DND-41 (cell line): ENCODE measurements at regions not wholly inside any gene's neighbourhood (a gene's known extent, or its start where the extent isn't known, plus 50 kb on each side); places are given as distances from the start of the nearest gene placed in this dataset.

Experiments used
- ATAC-seq: fragments of 200-7000 bp; cut with Tn5 transposase; 3 replicates; pipeline ENCODE4 v1.9.1; 2021; ENCODE audit warnings: low read depth; ENCODE audit not compliant: insufficient read depth
- DNase-seq: peaks from one replicate; pipeline ENCODE4 v3.0.0-alpha.2; 2020
- H2AFZ ChIP-seq: 2 replicates; pipeline ENCODE4 v1.6.0; 2012; ENCODE audit warnings: low read depth, low read length
- H3K27ac ChIP-seq: 2 replicates; pipeline ENCODE4 v1.5.1; 2012; ENCODE audit warnings: low read length, inconsistent platforms
- H3K27me3 ChIP-seq: fragments of 200-600 bp; sonication (generic); 2 replicates; pipeline ENCODE4 v1.6.0; 2012; ENCODE audit warnings: low read length, mild to moderate bottlenecking, inconsistent platforms; ENCODE audit not compliant: insufficient read depth, poor library complexity
- H3K36me3 ChIP-seq: 2 replicates; pipeline ENCODE4 v1.5.1; 2012; ENCODE audit warnings: low read length, inconsistent platforms; ENCODE audit not compliant: insufficient read depth
- H3K4me1 ChIP-seq: 2 replicates; pipeline ENCODE4 v1.5.1; 2012; ENCODE audit warnings: mild to moderate bottlenecking, low read length; ENCODE audit not compliant: insufficient read depth
- H3K4me2 ChIP-seq: 2 replicates; pipeline ENCODE4 v1.6.0; 2012; ENCODE audit warnings: mild to moderate bottlenecking, moderate library complexity, low read length, inconsistent platforms; ENCODE audit not compliant: insufficient read depth
- H3K4me3 ChIP-seq, 2 experiments: fragments of 200-600 bp in 1 of 2; shearing (Covaris generic) in 1 of 2; 2 replicates each; pipeline ENCODE4 v1.5.1; 2012 to 2016; ENCODE audit warnings: inconsistent platforms in 2 of 2, low read length in 2 of 2, mild to moderate bottlenecking in 2 of 2, low read depth in 1 of 2, moderate library complexity in 1 of 2
- H3K79me2 ChIP-seq: 2 replicates; pipeline ENCODE4 v1.6.0; 2012; ENCODE audit warnings: low read length, inconsistent platforms; ENCODE audit not compliant: insufficient read depth
- H3K9ac ChIP-seq: 2 replicates; pipeline ENCODE4 v1.6.0; 2012; ENCODE audit warnings: low read depth, mild to moderate bottlenecking, inconsistent platforms, low read length, moderate library complexity
- H3K9me3 ChIP-seq: 2 replicates; pipeline ENCODE4 v1.5.1; 2012; ENCODE audit warnings: low read length, moderate library complexity, mild to moderate bottlenecking, inconsistent platforms; ENCODE audit not compliant: insufficient read depth, severe bottlenecking
- H4K20me1 ChIP-seq: 2 replicates; pipeline ENCODE4 v1.6.0; 2012; ENCODE audit warnings: low read length; ENCODE audit not compliant: insufficient read depth
- EZH2 ChIP-seq: IDR thresholded peaks from 3 replicates; pipeline ENCODE4 v1.6.1; 2012; ENCODE audit warnings: borderline replicate concordance, low read depth, mild to moderate bottlenecking, moderate library complexity, low read length, inconsistent platforms; ENCODE audit not compliant: severe bottlenecking
- TF ChIP-seq, protein P1 (sequence below): IDR thresholded peaks from 2 replicates; pipeline ENCODE4 v1.5.1; 2012; ENCODE audit warnings: borderline replicate concordance, low read length, moderate library complexity, mild to moderate bottlenecking; ENCODE audit not compliant: poor library complexity, severe bottlenecking; ENCODE audit errors: extremely low read depth

DNA sequence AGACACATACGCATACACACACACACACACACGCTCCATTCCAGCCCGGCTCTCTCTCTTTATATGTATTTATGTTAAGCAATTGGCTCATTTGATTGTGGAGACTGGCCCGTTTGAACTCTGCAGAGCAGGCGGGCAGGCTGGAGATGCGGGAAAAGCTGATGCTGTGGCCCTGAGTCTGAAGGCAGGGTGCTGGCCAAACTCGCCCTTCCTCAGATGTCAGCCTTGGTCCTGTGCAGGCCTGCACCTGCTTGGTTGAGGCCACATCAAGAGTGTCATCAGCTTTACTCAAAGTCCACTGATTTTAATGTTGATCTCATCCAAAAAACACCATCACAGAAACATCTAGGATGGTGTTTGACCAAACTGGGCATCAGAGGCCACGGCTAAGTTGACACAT is 569.3 kb downstream of the TBC1D22A start:
- no peaks in the 10 kb centered on the region for H3K79me2 ChIP-seq
- H3K4me3 ChIP-seq: no peak overlapping the region
- no peaks in the 10 kb centered on the region for H3K9me3 ChIP-seq
- H3K4me2 ChIP-seq: no peak overlapping the region
- no peak overlapping the region for H3K9ac ChIP-seq
- H3K36me3 ChIP-seq: no peaks in the 10 kb centered on the region
- no peaks in the 10 kb centered on the region for H3K4me1 ChIP-seq
- no peaks in the 10 kb centered on the region; the same call in 1 of the 2 replicates for H4K20me1 ChIP-seq
- ATAC-seq (no peak), DNase-seq (no peak)
- no peak overlapping the region for H3K27ac ChIP-seq
- no peak overlapping the region for H2AFZ ChIP-seq
- TF ChIP-seq EZH2: no peak
- TF ChIP-seq, protein P1, sequence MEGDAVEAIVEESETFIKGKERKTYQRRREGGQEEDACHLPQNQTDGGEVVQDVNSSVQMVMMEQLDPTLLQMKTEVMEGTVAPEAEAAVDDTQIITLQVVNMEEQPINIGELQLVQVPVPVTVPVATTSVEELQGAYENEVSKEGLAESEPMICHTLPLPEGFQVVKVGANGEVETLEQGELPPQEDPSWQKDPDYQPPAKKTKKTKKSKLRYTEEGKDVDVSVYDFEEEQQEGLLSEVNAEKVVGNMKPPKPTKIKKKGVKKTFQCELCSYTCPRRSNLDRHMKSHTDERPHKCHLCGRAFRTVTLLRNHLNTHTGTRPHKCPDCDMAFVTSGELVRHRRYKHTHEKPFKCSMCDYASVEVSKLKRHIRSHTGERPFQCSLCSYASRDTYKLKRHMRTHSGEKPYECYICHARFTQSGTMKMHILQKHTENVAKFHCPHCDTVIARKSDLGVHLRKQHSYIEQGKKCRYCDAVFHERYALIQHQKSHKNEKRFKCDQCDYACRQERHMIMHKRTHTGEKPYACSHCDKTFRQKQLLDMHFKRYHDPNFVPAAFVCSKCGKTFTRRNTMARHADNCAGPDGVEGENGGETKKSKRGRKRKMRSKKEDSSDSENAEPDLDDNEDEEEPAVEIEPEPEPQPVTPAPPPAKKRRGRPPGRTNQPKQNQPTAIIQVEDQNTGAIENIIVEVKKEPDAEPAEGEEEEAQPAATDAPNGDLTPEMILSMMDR: no peak
- H3K27me3 ChIP-seq: no peaks in the 10 kb centered on the region

DNA sequence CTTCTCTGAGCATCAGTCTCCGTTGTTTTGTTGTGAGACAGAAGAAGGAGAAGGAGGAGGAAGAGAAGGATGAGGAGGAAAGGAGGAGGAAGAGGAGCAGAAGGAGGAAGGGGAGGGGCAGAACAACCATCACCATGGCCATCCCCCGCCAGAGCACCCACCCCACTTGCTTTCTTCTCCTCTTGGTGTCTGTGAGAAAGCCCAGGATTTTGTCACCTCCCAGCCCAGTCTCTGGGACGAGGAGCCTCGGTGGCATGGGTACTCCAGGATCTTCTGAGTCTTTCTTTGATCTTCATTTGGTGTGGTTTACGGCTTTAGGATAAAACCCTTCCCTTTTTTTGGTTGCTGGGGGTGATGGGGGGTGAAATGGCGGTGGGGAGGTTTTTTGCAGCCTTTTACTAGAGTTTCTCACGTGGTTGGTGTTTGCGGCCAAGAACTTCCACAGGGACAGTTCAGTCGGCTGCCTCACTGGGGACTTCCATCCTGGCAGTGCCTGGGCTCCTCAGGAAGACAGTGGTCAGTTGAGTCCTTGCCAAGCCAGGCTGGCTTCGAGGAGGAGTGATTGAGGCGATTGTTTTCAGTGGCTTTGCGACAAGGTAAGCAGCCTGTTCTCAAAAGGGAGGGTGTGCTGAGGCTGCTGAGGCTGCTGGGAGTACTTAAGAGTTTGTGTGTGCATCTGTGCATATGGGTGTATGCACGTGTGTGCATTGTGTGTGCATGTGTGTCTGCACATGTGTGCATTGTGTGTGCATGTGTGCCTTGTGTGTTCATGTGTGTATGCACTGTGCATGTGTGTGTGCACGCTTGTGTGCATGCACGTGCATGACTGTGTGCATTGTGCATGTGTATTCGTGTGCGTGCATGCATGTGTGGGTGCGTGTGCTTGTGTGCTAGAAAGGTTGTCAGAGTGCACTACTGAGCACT is 567.5 kb downstream of the TBC1D22A start:
- H3K27me3 ChIP-seq: no peaks in the 10 kb centered on the region
- H3K4me3 ChIP-seq: no peak overlapping the region
- no peaks in the 10 kb centered on the region for H3K36me3 ChIP-seq
- TF ChIP-seq, protein P1: no peak
- no peak for TF ChIP-seq EZH2
- no peak overlapping the region for H3K4me2 ChIP-seq
- no peak overlapping the region for H2AFZ ChIP-seq
- no peaks in the 10 kb centered on the region for H3K79me2 ChIP-seq
- ATAC-seq: no peak
- no peaks in the 10 kb centered on the region for H3K9me3 ChIP-seq
- no peak overlapping the region for H3K27ac ChIP-seq
- no peak for DNase-seq
- no peak overlapping the region for H3K9ac ChIP-seq
- no peaks in the 10 kb centered on the region for H3K4me1 ChIP-seq
- no peaks in the 10 kb centered on the region; the same call in 1 of the 2 replicates for H4K20me1 ChIP-seq

DNA sequence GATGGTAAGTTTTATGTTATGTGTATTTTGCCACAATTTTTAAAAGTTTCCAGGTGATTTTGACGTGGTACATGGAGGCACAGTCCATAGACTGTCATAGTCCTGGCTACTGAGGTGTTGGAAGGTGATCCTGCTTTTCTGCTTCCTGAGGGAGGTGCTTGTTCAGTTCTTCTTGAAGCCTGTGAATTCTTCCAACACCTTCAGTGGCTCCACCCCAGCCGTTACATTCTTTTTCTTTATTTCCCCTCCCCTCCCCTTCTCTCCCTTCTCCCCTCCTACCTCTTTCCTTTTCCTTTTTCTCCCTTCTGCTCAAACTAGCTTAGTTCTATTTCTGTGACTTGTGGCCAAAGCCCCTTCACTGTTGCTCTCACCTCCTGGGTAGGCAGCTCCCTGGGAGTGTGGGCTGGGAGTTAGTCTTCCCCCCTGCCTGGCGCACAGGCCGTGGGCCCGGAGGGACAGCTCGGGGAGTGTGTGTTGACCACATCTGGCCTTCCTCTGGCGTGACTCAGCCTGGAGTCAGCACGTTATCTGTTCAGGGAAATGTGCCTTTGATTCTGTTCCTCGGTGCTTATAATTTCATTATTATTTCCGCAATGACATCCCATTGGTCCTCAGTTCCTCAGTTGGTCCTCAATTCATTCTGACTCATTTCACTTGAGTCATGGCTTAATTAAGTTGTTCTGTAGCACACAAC is 566.2 kb downstream of the TBC1D22A start:
- Histone ChIP-seq H4K20me1 (no peaks in the 10 kb centered on the region; the same call in 1 of the 2 replicates), H3K27ac (no peak overlapping the region), H3K79me2 (no peaks in the 10 kb centered on the region), H3K4me2 (no peak overlapping the region), H3K36me3 (no peaks in the 10 kb centered on the region), H3K9ac (no peak overlapping the region), H3K4me3 (no peak overlapping the region), H3K27me3 (no peaks in the 10 kb centered on the region), H3K4me1 (no peaks in the 10 kb centered on the region), H2AFZ (no peak overlapping the region), H3K9me3 (no peaks in the 10 kb centered on the region)
- ATAC-seq: no peak
- TF ChIP-seq, protein P1: no peak
- no peak for TF ChIP-seq EZH2
- DNase-seq: no peak
